Gastrocnemius medialis (tissue), 4 donors: ENCODE measurements at regions not wholly inside any gene's neighbourhood (a gene's known extent, or its start where the extent isn't known, plus 50 kb on each side); places are given as distances from the start of the nearest gene placed in this dataset.

Source experiments
- ATAC-seq, 2 donors: fragments of 150-250 bp; one replicate each; pipeline ENCODE4 v1.9.1; 2016
- DNase-seq, 2 donors: peaks; one replicate each; pipeline ENCODE4 v3.0.0-alpha.2; 2019
- H3K27ac ChIP-seq, 4 donors: fragments of 200-600 bp; sonication (generic); 1 replicate in 1 of 4; 2 replicates in 3 of 4; pipeline ENCODE4 v1.5.1; 2016 to 2018; ENCODE audit warnings: mild to moderate bottlenecking in 2 of 4, moderate library complexity in 1 of 4
- H3K27me3 ChIP-seq, 3 donors: fragments of 200-600 bp; sonication (generic) in 2 of 3; 1 replicate in 1 of 3; 2 replicates in 2 of 3; pipeline versions ENCODE4 v1.5.1 to v1.6.0; 2016 to 2019; ENCODE audit warnings: mild to moderate bottlenecking in 1 of 3, moderate library complexity in 1 of 3
- H3K36me3 ChIP-seq, 2 donors: fragments of 200-600 bp; sonication (generic) in 1 of 2; one replicate each; pipeline ENCODE4 v1.5.1; 2017 to 2018
- H3K4me1 ChIP-seq, 2 donors: fragments of 200-600 bp; sonication (generic) in 1 of 2; one replicate each; pipeline ENCODE4 v1.5.1; 2016 to 2017; ENCODE audit warnings: mild to moderate bottlenecking in 2 of 2
- H3K4me3 ChIP-seq, 4 donors: fragments of 200-600 bp; sonication (generic) in 3 of 4; 1 replicate in 1 of 4; 2 replicates in 3 of 4; pipeline ENCODE4 v1.5.1; 2016 to 2019; ENCODE audit warnings: mild to moderate bottlenecking in 2 of 4
- H3K9me3 ChIP-seq, 3 donors: fragments of 200-600 bp; sonication (generic) in 2 of 3; 1 replicate in 1 of 3; 2 replicates in 2 of 3; pipeline ENCODE4 v1.5.1; 2016 to 2019
- CTCF ChIP-seq, 5 experiments: fragments of 450-650 bp in 3 of 5; fragments of 200-600 bp in 2 of 5; sonication (generic) in 2 of 5; IDR thresholded peaks in 4 of 5; conservative IDR thresholded peaks in 1 of 5; 1 replicate in 4 of 5; 2 replicates in 1 of 5; pipeline ENCODE4 v1.5.1; 2016 to 2019; ENCODE audit warnings: antibody characterized with exemption in 5 of 5, mild to moderate bottlenecking in 3 of 5, moderate library complexity in 3 of 5
- POLR2A ChIP-seq, 2 donors: fragments of 450-650 bp; IDR thresholded peaks; one replicate each; pipeline ENCODE4 v1.6.1; 2017; ENCODE audit warnings: antibody characterized with exemption in 2 of 2, mild to moderate bottlenecking in 2 of 2, moderate library complexity in 2 of 2
- in situ Hi-C, 4 donors: fragments of 200-750 bp; cut with MboI; loops; one replicate each; pipeline versions ENCODE4 v1.15.0 to v1.8.0; 2017; ENCODE audit warnings: low sequenced_read_pairs in 4 of 4
- intact Hi-C: fragments of 100-400 bp; cut with DNase I; formaldehyde crosslinking; loops from one replicate; pipeline ENCODE4 v1.15.1; 2023; ENCODE audit warnings: low total_unique reads

- Histone ChIP-seq H3K4me1 (no peaks in the 10 kb centered on the region), H3K36me3 (no peaks in the 10 kb centered on the region), H3K4me3 (no peak overlapping the region), H3K9me3 (no peaks in the 10 kb centered on the region), H3K27me3 (no peaks in the 10 kb centered on the region), H3K27ac (no peak overlapping the region)
- TF ChIP-seq POLR2A (IDR thresholded peaks at IDR 0.05): no peak
- no peak for TF ChIP-seq CTCF (IDR thresholded peaks at IDR 0.05 in 4 of 5, conservative IDR thresholded peaks at IDR 0.05 in 1 of 5)
- ATAC-seq: no peak
- in situ Hi-C loops: no loop called here
- DNase-seq: no peak
- intact Hi-C loops: no loop called here
Observed at GRCh38 chr2:117065912-117066311, 748.6 kb upstream of the DDX18 start.

- H3K36me3 ChIP-seq: no peaks in the 10 kb centered on the region
- no peak for ATAC-seq
- no peak for TF ChIP-seq POLR2A (IDR thresholded peaks at IDR 0.05)
- TF ChIP-seq CTCF (IDR thresholded peaks at IDR 0.05 in 4 of 5, conservative IDR thresholded peaks at IDR 0.05 in 1 of 5): no peak
- no peak overlapping the region for H3K4me3 ChIP-seq
- no peaks in the 10 kb centered on the region for H3K9me3 ChIP-seq
- in situ Hi-C loops (no loop called here), intact Hi-C loops (no loop called here)
- H3K27me3 ChIP-seq: no peaks in the 10 kb centered on the region
- DNase-seq: no peak
- no peak overlapping the region for H3K27ac ChIP-seq
- no peaks in the 10 kb centered on the region for H3K4me1 ChIP-seq
Observed at GRCh38 chr2:117067900-117068299, 746.6 kb upstream of the DDX18 start.

- no peaks in the 10 kb centered on the region for H3K27me3 ChIP-seq
- no peaks in the 10 kb centered on the region for H3K9me3 ChIP-seq
- in situ Hi-C loops (no loop called here), intact Hi-C loops (no loop called here)
- no peaks in the 10 kb centered on the region for H3K4me1 ChIP-seq
- DNase-seq (no peak), ATAC-seq (no peak)
- no peak overlapping the region for H3K4me3 ChIP-seq
- H3K36me3 ChIP-seq: no peaks in the 10 kb centered on the region
- TF ChIP-seq POLR2A (IDR thresholded peaks at IDR 0.05) (no peak), CTCF (IDR thresholded peaks at IDR 0.05 in 4 of 5, conservative IDR thresholded peaks at IDR 0.05 in 1 of 5) (no peak)
- no peak overlapping the region for H3K27ac ChIP-seq
Observed at GRCh38 chr2:117068371-117068770, 746.1 kb upstream of the DDX18 start.

DNA sequence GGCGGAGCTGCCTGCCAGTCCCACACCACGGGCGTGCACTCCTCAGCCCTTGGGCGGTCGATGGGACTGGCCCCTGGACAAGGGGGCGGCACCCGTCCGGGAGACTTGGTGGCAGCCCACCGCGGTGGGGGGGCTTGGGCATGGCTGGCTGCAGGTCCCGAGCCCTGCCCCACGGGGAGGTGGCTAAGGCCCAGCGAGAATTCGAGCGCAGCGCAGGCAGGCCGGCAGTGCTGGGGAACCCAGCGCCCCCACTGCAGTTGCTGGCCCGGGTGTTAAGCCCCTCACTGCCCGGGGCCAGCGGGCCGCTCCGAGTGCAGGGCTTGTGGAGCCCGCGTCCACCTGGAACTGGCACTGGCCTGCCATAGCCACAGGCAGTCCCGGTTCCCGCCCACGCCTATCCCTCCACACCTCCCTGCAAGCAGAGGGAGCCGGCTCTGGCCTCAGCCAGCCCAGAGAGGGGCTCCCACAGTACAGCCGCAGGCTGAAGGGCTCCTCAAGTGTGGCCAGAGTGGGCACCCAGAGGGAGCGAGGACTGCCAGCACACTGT is 742.9 kb upstream of the DDX18 start:
- TF ChIP-seq POLR2A (IDR thresholded peaks at IDR 0.05): no peak
- no peak for TF ChIP-seq CTCF (IDR thresholded peaks at IDR 0.05 in 4 of 5, conservative IDR thresholded peaks at IDR 0.05 in 1 of 5)
- Histone ChIP-seq H3K27me3 (no peaks in the 10 kb centered on the region), H3K4me1 (no peaks in the 10 kb centered on the region), H3K36me3 (no peaks in the 10 kb centered on the region), H3K27ac (no peak overlapping the region), H3K4me3 (no peak overlapping the region), H3K9me3 (no peaks in the 10 kb centered on the region)
- DNase-seq (no peak), ATAC-seq (no peak)
- in situ Hi-C loops: no loop called here
- intact Hi-C loops: no loop called here

DNA sequence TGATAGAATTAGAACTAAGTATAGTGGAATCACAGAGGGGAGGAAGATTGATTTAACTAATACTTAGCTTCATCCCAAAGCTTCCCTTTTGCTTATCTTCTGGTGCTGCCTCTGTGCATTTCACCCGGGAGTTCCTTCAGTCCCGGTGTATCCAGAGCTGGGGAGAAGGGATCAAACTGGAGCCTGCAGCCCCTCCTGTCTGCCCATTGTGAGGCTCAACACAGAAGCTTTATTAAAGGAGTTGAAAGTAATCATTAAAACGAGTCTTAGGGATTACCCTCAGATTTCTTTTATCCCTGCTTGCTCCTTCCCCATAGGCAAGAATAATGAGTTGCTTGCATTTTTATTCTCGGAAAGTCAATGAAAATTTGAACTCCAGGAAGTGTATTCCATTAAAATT is 739.7 kb upstream of the DDX18 start:
- Histone ChIP-seq H3K36me3 (no peaks in the 10 kb centered on the region), H3K27ac (no peak overlapping the region), H3K9me3 (no peaks in the 10 kb centered on the region), H3K4me3 (no peak overlapping the region), H3K4me1 (no peaks in the 10 kb centered on the region), H3K27me3 (no peaks in the 10 kb centered on the region)
- no peak for DNase-seq
- in situ Hi-C loops (no loop called here), intact Hi-C loops (no loop called here)
- no peak for ATAC-seq
- TF ChIP-seq CTCF (IDR thresholded peaks at IDR 0.05 in 4 of 5, conservative IDR thresholded peaks at IDR 0.05 in 1 of 5) (no peak), POLR2A (IDR thresholded peaks at IDR 0.05) (no peak)
